Loucy (cell line): ENCODE measurements at regions not wholly inside any gene's neighbourhood (a gene's known extent, or its start where the extent isn't known, plus 50 kb on each side); places are given as distances from the start of the nearest gene placed in this dataset.

Experiments
- H2AFZ ChIP-seq: fragments of 200-600 bp; sonication (generic); 2 replicates; pipeline ENCODE4 v1.6.0; 2016; ENCODE audit warnings: antibody characterized with exemption, mild to moderate bottlenecking, low read length, moderate library complexity
- H3F3A ChIP-seq: fragments of 200-600 bp; 2 replicates; pipeline ENCODE4 v1.6.0; 2016; ENCODE audit warnings: antibody characterized with exemption, low read depth, mild to moderate bottlenecking
- H3K27me3 ChIP-seq: fragments of 200-600 bp; sonication (generic); 2 replicates; pipeline ENCODE4 v1.6.1; 2014; ENCODE audit warnings: low read length, mild to moderate bottlenecking; ENCODE audit not compliant: insufficient read depth, poor library complexity, severe bottlenecking
- H3K36me3 ChIP-seq: fragments of 200-600 bp; sonication (generic); 2 replicates; pipeline ENCODE4 v1.6.1; 2016; ENCODE audit warnings: low read length; ENCODE audit not compliant: insufficient read depth
- H3K4me1 ChIP-seq: fragments of 200-600 bp; sonication (generic); 2 replicates; pipeline ENCODE4 v1.5.1; 2014; ENCODE audit warnings: low read length, mild to moderate bottlenecking; ENCODE audit not compliant: insufficient read depth, poor library complexity, severe bottlenecking
- H3K4me2 ChIP-seq: fragments of 200-600 bp; sonication (generic); 2 replicates; pipeline ENCODE4 v1.6.0; 2014; ENCODE audit warnings: antibody characterized with exemption, low read length, low read depth, mild to moderate bottlenecking; ENCODE audit not compliant: poor library complexity, severe bottlenecking
- H3K4me3 ChIP-seq: fragments of 200-600 bp; sonication (generic); 2 replicates; pipeline ENCODE4 v1.5.1; 2014; ENCODE audit warnings: low read length, mild to moderate bottlenecking, mixed read lengths; ENCODE audit not compliant: poor library complexity, severe bottlenecking
- H3K79me2 ChIP-seq: fragments of 200-600 bp; sonication (generic); 2 replicates; pipeline ENCODE4 v1.6.1; 2014; ENCODE audit warnings: low read length; ENCODE audit not compliant: insufficient read depth
- H3K9ac ChIP-seq: fragments of 200-600 bp; sonication (generic); 2 replicates; pipeline ENCODE4 v1.6.0; 2014; ENCODE audit warnings: mild to moderate bottlenecking, low read depth, low read length, moderate library complexity; ENCODE audit not compliant: poor library complexity, severe bottlenecking
- H3K9me2 ChIP-seq: fragments of 200-600 bp; sonication (generic); replicated peaks from 2 replicates; pipeline ENCODE4 v1.6.1; 2016; ENCODE audit warnings: low read depth, low read length, mixed read lengths
- H3K9me3 ChIP-seq: fragments of 200-600 bp; sonication (generic); 2 replicates; pipeline ENCODE4 v1.6.1; 2014; ENCODE audit warnings: mild to moderate bottlenecking, antibody characterized with exemption, low read length, low read depth; ENCODE audit not compliant: insufficient read depth
- H4K20me1 ChIP-seq: fragments of 200-600 bp; sonication (generic); 2 replicates; pipeline ENCODE4 v1.6.0; 2014; ENCODE audit warnings: antibody characterized with exemption, low read length, mild to moderate bottlenecking; ENCODE audit not compliant: insufficient read depth, poor library complexity, severe bottlenecking
- CTCF ChIP-seq: fragments of 200-600 bp; sonication (generic); conservative IDR thresholded peaks from 2 replicates; pipeline ENCODE4 v1.5.1; 2014; ENCODE audit warnings: mild to moderate bottlenecking, antibody characterized with exemption, low read length
- EZH2phosphoT487 ChIP-seq: fragments of 200-600 bp; IDR thresholded peaks from 2 replicates; pipeline ENCODE4 v1.6.1; 2018; ENCODE audit warnings: antibody characterized with exemption, mild to moderate bottlenecking, moderate library complexity, borderline replicate concordance

- H3K36me3 ChIP-seq = no peaks in the 10 kb centered on the region
- H4K20me1 ChIP-seq = no peaks in the 10 kb centered on the region
- H3K9ac ChIP-seq = no peak overlapping the region
- H3K4me1 ChIP-seq = peaks cover 7% of the 10 kb centered on the region
- H3K27me3 ChIP-seq = no peaks in the 10 kb centered on the region
- no peak overlapping the region for H2AFZ ChIP-seq
- no peaks in the 10 kb centered on the region for H3K79me2 ChIP-seq
- H3F3A ChIP-seq = no peaks in the 10 kb centered on the region
- H3K9me3 ChIP-seq = no peaks in the 10 kb centered on the region
- no peak overlapping the region for H3K4me2 ChIP-seq
- TF ChIP-seq EZH2phosphoT487 (no peak), CTCF (no peak)
- no peaks in the 10 kb centered on the region for H3K9me2 ChIP-seq
- no peak overlapping the region for H3K4me3 ChIP-seq
Measured at GRCh38 chr6:1188199-1188598, 123.7 kb upstream of the FOXQ1 start.

- H3K36me3 ChIP-seq = no peaks in the 10 kb centered on the region
Measured at GRCh38 chr6:1187293-1188131, 124.4 kb upstream of the FOXQ1 start.

GRCh38 chr6:1184318-1184717 lies 127.6 kb upstream of the FOXQ1 start:
- no peaks in the 10 kb centered on the region for H3K4me1 ChIP-seq
- no peaks in the 10 kb centered on the region for H3K27me3 ChIP-seq
- no peak overlapping the region for H3K4me2 ChIP-seq
- H3K36me3 ChIP-seq = no peaks in the 10 kb centered on the region
- H4K20me1 ChIP-seq = no peaks in the 10 kb centered on the region
- no peak overlapping the region for H3K9ac ChIP-seq
- H3F3A ChIP-seq = no peaks in the 10 kb centered on the region
- H3K9me3 ChIP-seq = no peaks in the 10 kb centered on the region
- no peak overlapping the region for H2AFZ ChIP-seq
- TF ChIP-seq CTCF (no peak), EZH2phosphoT487 (no peak)
- H3K9me2 ChIP-seq = no peaks in the 10 kb centered on the region
- H3K79me2 ChIP-seq = no peaks in the 10 kb centered on the region
- H3K4me3 ChIP-seq = no peak overlapping the region

More at GRCh38 chr6:1187293-1188131, 124.4 kb upstream of the FOXQ1 start:
- no peaks in the 10 kb centered on the region for H3K9me2 ChIP-seq
- no peaks in the 10 kb centered on the region for H4K20me1 ChIP-seq
- H3K4me1 ChIP-seq = peaks cover 7% of the 10 kb centered on the region
- no peak overlapping the region for H2AFZ ChIP-seq
- no peak overlapping the region for H3K9ac ChIP-seq
- no peak overlapping the region for H3K4me3 ChIP-seq
- no peaks in the 10 kb centered on the region for H3K27me3 ChIP-seq
- H3K79me2 ChIP-seq = no peaks in the 10 kb centered on the region
- TF ChIP-seq CTCF (no peak), EZH2phosphoT487 (no peak)
- H3F3A ChIP-seq = no peaks in the 10 kb centered on the region
- no peak overlapping the region for H3K4me2 ChIP-seq
- H3K9me3 ChIP-seq = no peaks in the 10 kb centered on the region
